ENCODE measurements at regions not wholly inside any gene's neighbourhood (a gene's known extent, or its start where the extent isn't known, plus 50 kb on each side); places are given as distances from the start of the nearest gene placed in this dataset.
A peak's percentile ranks its signal among the peaks of the same experiment; 100 is the strongest.

DNA sequence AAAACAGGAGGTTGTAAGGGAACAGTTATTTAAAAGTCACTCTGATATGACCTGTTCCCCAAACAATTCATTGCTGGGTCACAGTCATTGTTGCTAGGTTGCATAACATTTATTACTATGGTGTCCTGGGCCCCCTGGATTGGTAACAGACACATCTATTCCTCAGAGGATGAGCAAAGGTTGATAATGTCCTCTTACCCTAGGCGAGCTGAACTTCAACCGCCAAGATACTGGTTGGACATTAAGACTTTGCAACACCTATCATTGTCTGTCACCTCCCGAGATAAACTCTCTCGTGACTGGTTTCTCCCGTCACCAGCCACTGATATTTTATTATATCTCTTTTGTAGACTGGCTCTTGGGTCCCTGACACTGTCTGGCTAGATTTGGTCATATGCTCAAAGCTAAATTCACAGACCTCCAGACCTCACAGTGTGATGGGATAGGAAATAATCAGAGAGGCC lies 361.3 kb downstream of the ZNF521 start:
- no TSS peak for BruUV-seq (replicated peaks)
- Histone ChIP-seq H2BK120ac (ENCODE audit: low read depth, low read length) (no peak overlapping the region), H3K9ac (ENCODE audit: low read depth, low read length) (no peak overlapping the region), H4K8ac (ENCODE audit: low read depth in 2 of 2, low read length in 2 of 2) (no peak overlapping the region), H2BK5ac (ENCODE audit: low read depth, low read length, poor library complexity, severe bottlenecking) (no peak overlapping the region), H2AK9ac (replicated peaks; ENCODE audit: low read depth, low read length, poor library complexity) (no peak overlapping the region), H3K14ac (replicated peaks; ENCODE audit: low read depth, low read length) (no peak overlapping the region), H3K18ac (ENCODE audit: low read depth, low read length) (no peak overlapping the region), H3K56ac (ENCODE audit: extremely low read depth, insufficient read depth, low read length) (no peak overlapping the region), H2AFZ (replicated peaks; ENCODE audit: low read length, poor library complexity) (peak overlapping the region; percentile 2), H2BK15ac (ENCODE audit: low read depth, low read length) (no peak overlapping the region), H3K27ac (ENCODE audit: insufficient read depth, low read length) (no peak overlapping the region), H4K20me1 (ENCODE audit: insufficient read depth, low read length) (no peaks in the 10 kb centered on the region), H3K4ac (ENCODE audit: low read depth, low read length) (no peak overlapping the region), H2BK20ac (ENCODE audit: low read depth, low read length) (no peak overlapping the region), H3K23ac (ENCODE audit: low read depth, low read length) (no peak overlapping the region), H3K79me1 (ENCODE audit: low read depth in 1 of 2, low read length in 2 of 2) (no peaks in the 10 kb centered on the region), H4K91ac (ENCODE audit: insufficient read depth, low read depth, low read length) (no peak overlapping the region), H3K4me2 (ENCODE audit: low read depth, low read length) (no peak overlapping the region), H3K4me3 (ENCODE audit: insufficient read depth, low read depth, low read length) (no peak overlapping the region), H4K5ac (ENCODE audit: low read depth, low read length) (no peak overlapping the region), H3K4me1 (ENCODE audit: control insufficient read depth, insufficient read depth, low read length) (peaks cover 20% of the 10 kb centered on the region), H3K36me3 (ENCODE audit: control insufficient read depth, insufficient read depth, low read length) (no peaks in the 10 kb centered on the region), H3K9me3 (ENCODE audit: control insufficient read depth, insufficient read depth, low read length) (peaks cover 2% of the 10 kb centered on the region; the same call in 1 of the 2 replicates), H3K27me3 (ENCODE audit: control insufficient read depth, insufficient read depth, low read length) (no peaks in the 10 kb centered on the region), H3K9me1 (ENCODE audit: insufficient read depth, low read length) (no peaks in the 10 kb centered on the region), H2AK5ac (ENCODE audit: low read depth, low read length) (no peak overlapping the region; the same call in 1 of the 2 replicates)
- dilution Hi-C loops (cut with HindIII; ENCODE audit: low sequenced_read_pairs, unreplicated experiment), result no loop called here
- CTCF ChIA-PET, result no interaction called here
- TF ChIP-seq CEBPB (IDR thresholded peaks at IDR 0.05; ENCODE audit: low read depth, low read length) (no peak), MAZ (IDR thresholded peaks at IDR 0.05; ENCODE audit: borderline replicate concordance, low read depth, low read length) (no peak), NFE2L2 (IDR thresholded peaks at IDR 0.05; ENCODE audit: low read depth, low read length) (no peak), BHLHE40 (IDR thresholded peaks at IDR 0.05; ENCODE audit: low read depth, low read length) (no peak), MXI1 (IDR thresholded peaks at IDR 0.05; ENCODE audit: borderline replicate concordance, low read depth, low read length) (no peak), RAD21 (IDR thresholded peaks at IDR 0.05; ENCODE audit: low read length) (no peak)
- TF ChIP-seq, protein P1, sequence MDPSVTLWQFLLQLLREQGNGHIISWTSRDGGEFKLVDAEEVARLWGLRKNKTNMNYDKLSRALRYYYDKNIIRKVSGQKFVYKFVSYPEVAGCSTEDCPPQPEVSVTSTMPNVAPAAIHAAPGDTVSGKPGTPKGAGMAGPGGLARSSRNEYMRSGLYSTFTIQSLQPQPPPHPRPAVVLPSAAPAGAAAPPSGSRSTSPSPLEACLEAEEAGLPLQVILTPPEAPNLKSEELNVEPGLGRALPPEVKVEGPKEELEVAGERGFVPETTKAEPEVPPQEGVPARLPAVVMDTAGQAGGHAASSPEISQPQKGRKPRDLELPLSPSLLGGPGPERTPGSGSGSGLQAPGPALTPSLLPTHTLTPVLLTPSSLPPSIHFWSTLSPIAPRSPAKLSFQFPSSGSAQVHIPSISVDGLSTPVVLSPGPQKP (IDR thresholded peaks at IDR 0.05; ENCODE audit: borderline replicate concordance, low read depth, low read length), result no peak
- DNase-seq, result no peak
- WGBS, 2 experiments (ENCODE audit: extremely low coverage in 2 of 2, insufficient read length in 1 of 2), result 93% methylated on average over 2 of the region's 5 CpGs; no CpG with 5 or more reads in 1 of the 2 experiments
- POLR2A ChIA-PET (ENCODE audit: unreplicated experiment), result no interaction called here
- in situ Hi-C loops (cut with MboI; ENCODE audit: low sequenced_read_pairs), result no loop called here
- intact Hi-C loops (cut with micrococcal nuclease), result no loop called here
- ATAC-seq (ENCODE audit: low read depth), result no peak
